K562 (cell line): ENCODE measurements at regions not wholly inside any gene's neighbourhood (a gene's known extent, or its start where the extent isn't known, plus 50 kb on each side); places are given as distances from the start of the nearest gene placed in this dataset.
"Not testable (repeated sequence)": the region's sequence is repeated elsewhere in the genome, so short reads cannot be mapped to it uniquely, and the experiment has no call there.

Source experiments
- ATAC-seq: fragments of 200-7000 bp; cut with Tn5 transposase; 3 replicates; pipeline ENCODE4 v1.9.1; 2020; ENCODE audit warnings: moderate library complexity
- BruUV-seq: library from RNA; stranded (reverse); fragments of 400-500 nt; replicated peaks from 2 replicates; lab custom pipeline; 2021; lab: Mats Ljungman, UMichigan
- CTCF ChIA-PET: fragments of 300-600 bp; formaldehyde crosslinking; extraction: SDS; loops from one replicate; lab custom pipeline; 2021; ENCODE audit warnings: low intra/inter-chr PET ratio; lab: Yijun Ruan, JAX
- POLR2A ChIA-PET: fragments of 300-600, 350-650 bp; sonication (Branson Sonifier 250); formaldehyde crosslinking; extraction: SDS; loops from one replicate; lab custom pipeline; 2021; ENCODE audit warnings: antibody characterized with exemption, inconsistent platforms; lab: Yijun Ruan, JAX
- DNase-seq, 4 experiments: peaks; one replicate each; pipeline versions ENCODE4 v3.0.0 to v3.0.0-alpha.2; 2011 to 2018; ENCODE audit warnings: low spot score in 3 of 4, mixed read lengths in 3 of 4; ENCODE audit errors: extremely low read depth in 1 of 4
- FAIRE-seq: peaks from 2 replicates; lab custom pipeline; 2011; peaks lifted over from hg19 to GRCh38; lab: Jason Lieb, UNC
- H2AFZ ChIP-seq: 2 replicates; pipeline ENCODE4 v1.6.0; 2011; ENCODE audit warnings: low read depth, low read length, control low read depth, inconsistent platforms
- H3K27ac ChIP-seq: fragments of 200-600 bp; 3 replicates; pipeline ENCODE4 v1.8.0; 2011; ENCODE audit warnings: low read depth, mild to moderate bottlenecking, control low read depth, inconsistent platforms, low read length, moderate library complexity, mixed read lengths; ENCODE audit errors: extremely low read depth
- H3K27me3 ChIP-seq, 2 experiments: fragments of 300-600 bp in 1 of 2; 2 replicates in 1 of 2; 3 replicates in 1 of 2; pipeline versions ENCODE4 v1.6.0 to v1.8.0; 2011; ENCODE audit warnings: inconsistent platforms in 2 of 2, low read length in 2 of 2, mild to moderate bottlenecking in 1 of 2, mixed read lengths in 1 of 2, moderate library complexity in 1 of 2; ENCODE audit not compliant: control insufficient read depth in 2 of 2, insufficient read depth in 2 of 2
- H3K36me3 ChIP-seq: fragments of 300-600 bp; 3 replicates; pipeline ENCODE4 v1.8.0; 2011; ENCODE audit warnings: mild to moderate bottlenecking, low read length, inconsistent platforms; ENCODE audit not compliant: control insufficient read depth, insufficient read depth
- H3K4me1 ChIP-seq, 2 experiments: fragments of 200-600 bp in 1 of 2; replicated peaks in 1 of 2; 2 replicates in 1 of 2; 3 replicates in 1 of 2; pipeline versions ENCODE4 v1.5.1 to v1.8.0; 2011; ENCODE audit warnings: inconsistent platforms in 2 of 2, low read length in 2 of 2, mild to moderate bottlenecking in 1 of 2, mixed read lengths in 1 of 2, moderate library complexity in 1 of 2; ENCODE audit not compliant: control insufficient read depth in 2 of 2, insufficient read depth in 2 of 2
- H3K4me2 ChIP-seq: 2 replicates; pipeline ENCODE4 v1.6.1; 2011; ENCODE audit warnings: low read length, control low read depth, inconsistent platforms, mixed read lengths; ENCODE audit not compliant: insufficient read depth
- H3K4me3 ChIP-seq: fragments of 200-600 bp; sonication (generic), shearing (Covaris generic); 2 replicates; pipeline ENCODE4 v1.5.1; 2016; ENCODE audit warnings: control low read depth, inconsistent platforms
- H3K79me2 ChIP-seq: fragments of 200-600 bp; 3 replicates; pipeline ENCODE4 v1.8.0; 2011; ENCODE audit warnings: low read length, inconsistent platforms; ENCODE audit not compliant: control insufficient read depth, insufficient read depth
- H3K9ac ChIP-seq, 2 experiments: 2 replicates each; pipeline versions ENCODE4 v1.6.0 to v1.6.1; 2011; ENCODE audit warnings: low read depth in 2 of 2, low read length in 2 of 2, control low read depth in 1 of 2, inconsistent platforms in 1 of 2, mild to moderate bottlenecking in 1 of 2, mixed read lengths in 1 of 2; ENCODE audit not compliant: insufficient read depth in 1 of 2
- H3K9me1 ChIP-seq: one replicate; pipeline ENCODE4 v1.6.0; 2011; ENCODE audit warnings: inconsistent platforms, mild to moderate bottlenecking, low read length, moderate library complexity; ENCODE audit not compliant: control insufficient read depth, insufficient read depth
- H3K9me3 ChIP-seq: replicated peaks from 2 replicates; pipeline ENCODE4 v1.5.1; 2011; ENCODE audit warnings: low read depth, low read length, inconsistent platforms; ENCODE audit not compliant: control insufficient read depth, insufficient read depth
- H4K20me1 ChIP-seq: replicated peaks from 2 replicates; pipeline ENCODE4 v1.6.1; 2011; ENCODE audit warnings: low read length, inconsistent platforms, mixed read lengths; ENCODE audit not compliant: control insufficient read depth, insufficient read depth
- CAMTA2 ChIP-seq: fragments of 250-450 bp; sonication (Bioruptor Pico); conservative IDR thresholded peaks from 2 replicates; pipeline ENCODE4 v1.5.1; 2022
- PTBP1 ChIP-seq: fragments of 200-400 bp; formaldehyde crosslinking; IDR thresholded peaks from 2 replicates; pipeline ENCODE4 v1.6.1; 2017; ENCODE audit warnings: low read depth, low read length
- SLC30A9 ChIP-seq: fragments of 250-450 bp; sonication (Bioruptor Pico); IDR thresholded peaks from 2 replicates; pipeline ENCODE4 v1.8.0; 2022; ENCODE audit warnings: mild to moderate bottlenecking, moderate library complexity
- ZNF146 ChIP-seq: IDR thresholded peaks from one replicate; pipeline ENCODE4 v1.6.1; 2018; ENCODE audit warnings: missing compliant biosample characterization; ENCODE audit not compliant: unreplicated experiment
- ZNF766 ChIP-seq: fragments of 200-800 bp; sonication (Bioruptor generic); conservative IDR thresholded peaks from 2 replicates; pipeline ENCODE4 v1.6.1; 2016; ENCODE audit warnings: missing genetic modification characterization, missing compliant biosample characterization
- WGBS: fragments of 100-300 bp; shearing (Covaris generic); methylation state at CpG from one replicate; pipeline ENCODE4 v1.1.6; 2016; ENCODE audit warnings: low coverage, mixed read lengths; ENCODE audit not compliant: insufficient coverage; ENCODE audit errors: missing lambda C conversion rate; 5-methylcytosine and 5-hydroxymethylcytosine counted together
- in situ Hi-C: fragments of 300-500 bp; cut with MboI; formaldehyde crosslinking; loops from 4 replicates; pipeline ENCODE4 v1.15.0; 2018; ENCODE audit warnings: inconsistent platforms, mixed read lengths
- intact Hi-C: fragments of 100-400 bp; cut with micrococcal nuclease; formaldehyde crosslinking; loops from 2 replicates; pipeline ENCODE4 v1.14.2; 2022

DNA sequence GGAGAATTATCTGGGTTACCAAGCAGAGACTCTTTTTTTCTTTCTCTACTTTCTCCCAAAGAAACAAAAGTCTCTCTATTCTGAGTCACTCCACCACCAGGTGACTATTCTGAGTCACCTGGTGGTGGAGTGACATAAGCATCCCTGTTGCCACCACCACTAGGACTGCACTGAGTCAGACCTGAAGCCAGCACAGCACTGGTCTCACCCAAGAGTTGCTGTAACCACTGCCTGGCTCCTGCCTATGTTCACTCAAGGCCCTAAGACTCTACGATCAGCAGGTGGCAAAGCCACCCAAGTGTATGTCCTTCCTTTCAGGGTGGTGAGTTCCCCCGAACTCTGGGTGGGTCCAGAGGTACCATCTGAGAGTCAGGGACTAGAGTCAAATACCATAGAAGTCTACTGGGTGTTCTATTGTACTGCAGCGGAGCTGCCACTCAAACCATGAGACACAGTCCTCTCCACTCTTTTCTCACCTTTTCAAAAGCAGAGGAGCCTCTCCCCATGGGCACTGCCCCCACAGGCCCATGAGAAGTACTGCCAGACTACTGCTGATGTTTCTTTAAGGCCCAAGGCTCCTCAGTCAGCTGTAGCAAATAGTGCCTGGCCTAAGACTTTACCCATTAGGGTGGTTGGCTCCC lies 209.6 kb upstream of the IRS4 start:
- no peak for DNase-seq
- WGBS: 0% methylated on average over 1 of the region's 3 CpGs

DNA sequence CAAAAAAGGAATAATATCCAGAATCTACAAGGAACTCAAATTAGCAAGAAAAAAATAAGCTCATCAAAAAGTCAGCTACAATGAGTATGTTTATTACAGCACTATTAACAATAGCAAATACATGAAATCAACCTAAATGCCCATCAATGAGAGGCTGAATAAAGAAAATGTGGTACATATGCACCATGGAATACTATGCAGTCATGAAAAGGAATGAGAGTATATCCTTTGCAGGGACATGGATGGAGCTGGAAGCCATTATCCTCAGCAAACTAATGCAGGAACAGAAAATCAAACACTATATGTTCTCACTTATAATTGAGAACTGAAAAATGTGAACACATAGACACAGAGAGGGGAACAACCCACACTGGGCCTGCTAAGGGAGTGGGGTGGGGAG lies 178.4 kb upstream of the IRS4 start:
- no peak overlapping the region for H3K27ac ChIP-seq
- in situ Hi-C loops (no loop called here), intact Hi-C loops (no loop called here)
- ChIA-PET POLR2A (no interaction called here), CTCF (no interaction called here)
- no peaks in the 10 kb centered on the region for H3K79me2 ChIP-seq
- H2AFZ ChIP-seq: no peak overlapping the region
- H3K36me3 ChIP-seq: no peaks in the 10 kb centered on the region
- no peak overlapping the region for H3K9ac ChIP-seq
- no peaks in the 10 kb centered on the region for H3K9me1 ChIP-seq
- no peaks in the 10 kb centered on the region for H3K4me1 ChIP-seq
- H3K4me2 ChIP-seq: no peak overlapping the region
- no peak for FAIRE-seq
- DNase-seq: no peak
- H3K4me3 ChIP-seq: no peak overlapping the region
- H3K9me3 ChIP-seq: no peaks in the 10 kb centered on the region
- no peak for ATAC-seq
- no TSS peak for BruUV-seq
- no peaks in the 10 kb centered on the region for H4K20me1 ChIP-seq
- TF ChIP-seq ZNF146: peak; percentile 53
- no peak for TF ChIP-seq PTBP1
- no peaks in the 10 kb centered on the region for H3K27me3 ChIP-seq

More for the DNA sequence above, 209.6 kb upstream of the IRS4 start:
- Histone ChIP-seq H3K27ac (no peak overlapping the region), H4K20me1 (no peaks in the 10 kb centered on the region), H3K4me1 (no peaks in the 10 kb centered on the region), H3K9ac (no peak overlapping the region), H2AFZ (no peak overlapping the region), H3K9me1 (no peaks in the 10 kb centered on the region), H3K36me3 (no peaks in the 10 kb centered on the region), H3K9me3 (no peaks in the 10 kb centered on the region), H3K4me3 (no peak overlapping the region), H3K27me3 (no peaks in the 10 kb centered on the region), H3K4me2 (no peak overlapping the region), H3K79me2 (no peaks in the 10 kb centered on the region)
- ATAC-seq: no peak
- in situ Hi-C loops (no loop called here), intact Hi-C loops (no loop called here)
- FAIRE-seq: no peak
- TF ChIP-seq ZNF766 (CRISPR knock-in tag) (no peak), CAMTA2 (CRISPR knock-in tag) (no peak), SLC30A9 (no peak)
- ChIA-PET POLR2A (no interaction called here), CTCF (no interaction called here)
- no TSS peak for BruUV-seq

DNA sequence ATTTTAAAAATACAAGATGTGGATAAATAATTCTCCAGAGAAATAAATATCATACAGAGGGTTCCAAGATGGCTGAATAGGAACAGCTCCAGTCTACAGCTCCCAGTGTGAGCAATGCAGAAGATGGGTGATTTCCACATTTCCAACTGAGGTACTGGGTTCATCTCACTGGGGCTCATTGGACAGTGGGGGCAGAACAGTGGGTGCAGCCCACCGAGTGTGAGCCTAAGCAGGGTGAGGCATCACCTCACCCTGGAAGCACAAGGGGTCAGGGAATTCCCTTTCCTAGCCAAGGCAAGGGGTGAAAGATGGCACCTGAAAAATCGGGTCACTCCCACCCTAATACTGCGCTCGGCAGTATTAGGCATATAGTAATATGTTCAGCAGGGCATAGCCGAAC lies 167.5 kb upstream of the IRS4 start:
- POLR2A ChIA-PET, H3K9ac ChIP-seq, intact Hi-C loops, in situ Hi-C loops, H3K27me3 ChIP-seq, H2AFZ ChIP-seq, H3K9me1 ChIP-seq, ATAC-seq, H3K36me3 ChIP-seq, FAIRE-seq, H4K20me1 ChIP-seq, BruUV-seq, H3K79me2 ChIP-seq, H3K4me1 ChIP-seq, H3K27ac ChIP-seq, CTCF ChIA-PET, DNase-seq, H3K4me2 ChIP-seq, H3K4me3 ChIP-seq, H3K9me3 ChIP-seq: not testable (repeated sequence)
- 0% methylated on average over 4 of the region's 5 CpGs for WGBS
